Mesodermal cell (in vitro differentiated cells): ENCODE measurements at regions not wholly inside any gene's neighbourhood (a gene's known extent, or its start where the extent isn't known, plus 50 kb on each side); places are given as distances from the start of the nearest gene placed in this dataset.

ENCODE experiments used
- H3K27ac ChIP-seq: 2 replicates; pipeline ENCODE4 v1.7.0; 2013; ENCODE audit warnings: mild to moderate bottlenecking, low read depth, low read length, moderate library complexity; ENCODE audit not compliant: severe bottlenecking
- H3K36me3 ChIP-seq: 2 replicates; pipeline ENCODE4 v1.7.1; 2013; ENCODE audit warnings: mild to moderate bottlenecking, low read length, moderate library complexity; ENCODE audit not compliant: control insufficient read depth, insufficient read depth
- H3K4me1 ChIP-seq: one replicate; pipeline ENCODE4 v1.7.1; 2013; ENCODE audit warnings: mild to moderate bottlenecking, low read length; ENCODE audit not compliant: insufficient read depth, control insufficient read depth, poor library complexity, severe bottlenecking
- H3K4me3 ChIP-seq: 2 replicates; pipeline ENCODE4 v1.7.0; 2013; ENCODE audit warnings: low read length, control low read depth, mild to moderate bottlenecking; ENCODE audit not compliant: insufficient read depth, poor library complexity, severe bottlenecking; ENCODE audit errors: extremely low read depth
- H3K9me3 ChIP-seq: 2 replicates; pipeline ENCODE4 v1.7.1; 2013; ENCODE audit warnings: mild to moderate bottlenecking, low read length, moderate library complexity; ENCODE audit not compliant: control insufficient read depth
- WGBS, 2 experiments: methylation state at CpG; one replicate each; pipeline ENCODE4 v1.1.5; 2013; ENCODE audit warnings: missing lambda C conversion rate in 2 of 2; ENCODE audit not compliant: insufficient coverage in 2 of 2; 5-methylcytosine and 5-hydroxymethylcytosine counted together

DNA sequence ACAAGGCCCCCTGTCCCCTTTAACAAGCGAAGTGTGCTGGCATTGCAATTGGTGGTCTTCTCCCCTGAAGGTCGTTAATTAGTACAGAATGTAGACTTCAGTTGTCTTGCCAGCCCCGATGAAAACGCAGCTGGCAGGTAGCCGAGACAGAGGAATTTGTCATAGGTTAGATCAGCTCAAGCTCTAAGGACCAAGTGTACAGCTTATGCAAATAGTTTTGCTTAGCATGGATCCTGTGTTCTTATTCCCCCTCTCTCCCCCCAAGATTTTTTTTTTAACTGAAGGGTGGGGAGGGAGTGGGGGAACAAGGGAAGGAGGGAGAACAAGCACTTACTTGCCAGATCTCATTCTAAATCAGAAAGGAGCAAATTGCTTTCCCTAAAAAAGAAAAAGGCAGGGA lies 58.6 kb upstream of the PARP11 start:
- H3K9me3 ChIP-seq, result no peaks in the 10 kb centered on the region
- H3K4me3 ChIP-seq, result no peak overlapping the region
- WGBS, 2 experiments, result 73 to 78% methylated on average over 5 of the region's 5 CpGs
- no peak overlapping the region for H3K27ac ChIP-seq
- no peaks in the 10 kb centered on the region for H3K36me3 ChIP-seq
- peaks cover 23% of the 10 kb centered on the region for H3K4me1 ChIP-seq

DNA sequence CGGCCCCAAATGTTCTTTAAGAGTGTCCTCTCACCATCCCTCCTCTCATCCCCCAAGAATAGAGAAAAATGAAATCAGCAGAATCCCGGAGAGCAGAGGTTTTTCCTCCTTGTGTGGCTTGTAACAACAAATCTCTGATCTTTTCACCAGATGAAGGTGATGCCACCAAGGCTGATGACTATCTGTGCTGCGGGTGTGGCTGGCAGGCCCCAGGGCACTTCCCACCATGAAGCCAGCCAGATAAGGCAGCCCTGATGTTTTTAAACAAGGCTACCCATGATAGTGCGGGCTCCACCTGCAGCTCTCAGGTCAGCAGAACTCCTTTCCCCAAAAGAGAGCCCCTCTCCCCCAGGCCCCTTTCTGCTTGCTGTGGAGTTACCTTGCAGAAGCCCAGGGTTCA lies 58.0 kb upstream of the PARP11 start:
- peaks cover 23% of the 10 kb centered on the region for H3K4me1 ChIP-seq
- H3K27ac ChIP-seq, result no peak overlapping the region
- H3K9me3 ChIP-seq, result no peaks in the 10 kb centered on the region
- no peak overlapping the region for H3K4me3 ChIP-seq
- H3K36me3 ChIP-seq, result no peaks in the 10 kb centered on the region
- 79 to 95% methylated on average over 3 to 4 of the region's 4 CpGs for WGBS, 2 experiments

DNA sequence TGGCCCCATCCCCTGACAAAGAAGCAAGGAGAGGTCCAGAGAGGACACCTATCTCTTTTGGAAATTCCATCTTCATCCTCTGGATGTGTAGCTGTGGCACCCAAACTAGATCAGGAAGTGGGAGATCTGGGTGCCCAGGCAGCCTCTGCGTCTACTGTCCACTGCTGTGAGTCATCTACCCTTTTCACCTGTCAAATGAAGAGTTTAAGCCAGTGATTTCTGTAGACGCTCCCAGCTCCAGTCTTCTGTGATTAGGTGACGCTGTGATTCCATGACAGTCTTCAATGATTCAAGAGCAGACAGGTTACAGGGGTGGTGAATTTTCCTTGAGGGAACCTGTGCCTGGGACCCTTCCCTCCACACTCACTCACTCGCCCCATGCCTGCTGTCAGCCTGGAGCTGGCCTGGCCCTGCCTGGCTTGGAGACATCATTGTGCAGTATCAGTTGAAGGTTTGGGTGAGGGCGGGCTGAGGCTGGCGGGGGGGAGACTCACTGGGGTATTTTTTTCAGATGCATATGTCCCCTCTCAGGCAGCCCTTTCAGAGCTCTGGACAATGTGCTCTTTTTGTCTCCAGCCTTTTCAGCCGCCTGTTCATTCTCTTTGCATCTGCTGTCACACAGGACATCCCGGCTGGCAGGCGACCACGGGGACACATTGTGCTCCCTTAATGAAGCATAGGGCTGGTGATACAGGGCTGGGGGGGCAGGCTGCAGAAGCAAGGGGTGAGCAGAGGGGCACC lies 56.8 kb upstream of the PARP11 start:
- Histone ChIP-seq H3K9me3 (no peaks in the 10 kb centered on the region), H3K4me1 (peaks cover 23% of the 10 kb centered on the region), H3K36me3 (no peaks in the 10 kb centered on the region), H3K27ac (no peak overlapping the region), H3K4me3 (no peak overlapping the region)
- 70 to 95% methylated on average over 2 of the region's 10 CpGs for WGBS, 2 experiments

DNA sequence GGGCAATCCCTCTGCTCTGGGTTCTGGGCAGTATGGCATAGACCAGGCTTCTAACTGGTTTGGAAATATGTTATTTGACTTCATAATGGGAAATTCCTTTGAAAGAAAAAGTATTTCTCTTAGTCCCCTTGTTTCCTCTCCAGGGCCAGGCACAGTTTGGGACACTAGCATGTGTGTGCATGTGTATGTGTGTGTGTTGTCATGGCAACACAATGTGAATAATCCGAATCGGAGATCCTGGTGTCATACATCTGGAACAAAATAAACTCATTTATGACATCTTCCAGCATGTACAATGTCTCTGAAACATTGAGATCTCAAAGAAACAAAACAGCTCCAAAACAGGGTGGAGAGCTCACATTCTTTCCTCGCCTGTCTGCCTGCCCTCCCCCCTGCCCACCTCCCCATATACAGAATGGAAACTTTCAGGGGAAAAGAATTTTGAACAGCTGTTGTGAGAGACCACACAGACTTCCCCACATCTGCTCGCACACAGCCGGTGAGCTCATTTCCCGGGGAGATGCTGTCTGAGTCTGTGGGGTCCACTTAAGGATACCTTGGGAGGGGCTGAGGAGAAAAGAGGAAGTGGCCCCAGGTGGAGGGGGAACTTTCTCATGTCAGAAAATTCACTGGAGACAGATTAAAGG lies 55.5 kb upstream of the PARP11 start:
- Histone ChIP-seq H3K36me3 (no peaks in the 10 kb centered on the region), H3K27ac (peak overlapping the region; percentile 50), H3K4me1 (peaks cover 23% of the 10 kb centered on the region), H3K9me3 (no peaks in the 10 kb centered on the region), H3K4me3 (no peak overlapping the region)
- WGBS, 2 experiments, result 80% methylated on average over 1 of the region's 6 CpGs; no CpG with 5 or more reads in 1 of the 2 experiments

DNA sequence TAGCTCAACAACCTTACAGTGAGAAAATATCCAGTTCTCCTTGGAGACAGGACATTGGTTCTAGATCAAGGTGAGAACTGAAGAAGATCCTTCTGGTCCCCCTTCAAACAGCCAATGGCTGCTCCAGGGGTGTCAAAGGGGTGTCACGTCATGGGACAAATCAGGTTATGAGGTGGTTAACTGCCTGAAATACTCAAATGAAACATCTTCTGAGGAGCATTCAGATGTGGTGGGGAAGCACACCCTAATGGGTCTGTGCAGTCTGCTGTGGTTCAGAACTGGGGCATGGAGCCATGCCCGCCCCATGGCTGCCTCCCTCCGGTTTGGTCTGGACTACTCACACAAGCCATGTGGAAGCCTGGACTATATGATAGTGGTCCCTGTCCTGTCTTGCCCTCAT lies 52.4 kb upstream of the PARP11 start:
- Histone ChIP-seq H3K9me3 (no peaks in the 10 kb centered on the region), H3K4me1 (peaks cover 22% of the 10 kb centered on the region), H3K4me3 (no peak overlapping the region), H3K36me3 (no peaks in the 10 kb centered on the region), H3K27ac (no peak overlapping the region)
- 91 to 100% methylated on average over 1 to 2 of the region's 3 CpGs for WGBS, 2 experiments

DNA sequence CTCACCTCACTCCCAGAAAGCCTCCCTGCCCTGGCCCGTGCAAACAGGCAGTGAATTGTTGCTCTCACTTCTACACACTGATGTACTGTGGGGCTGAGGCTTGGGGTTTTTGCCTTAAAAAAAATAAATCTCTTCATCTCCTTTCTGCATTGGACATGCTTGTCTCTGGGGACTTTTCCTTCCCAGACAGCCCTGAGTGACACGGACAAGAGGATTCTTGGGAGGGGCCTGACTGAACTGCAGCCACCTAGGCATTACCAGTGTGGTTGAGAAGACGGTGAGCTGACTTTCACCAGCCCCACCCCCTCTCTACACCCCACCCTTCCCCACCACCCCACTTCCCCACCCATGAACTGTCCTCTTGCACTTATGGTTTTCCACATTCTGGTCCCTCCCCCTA lies 51.6 kb upstream of the PARP11 start:
- no peaks in the 10 kb centered on the region for H3K9me3 ChIP-seq
- no peak overlapping the region for H3K27ac ChIP-seq
- H3K36me3 ChIP-seq, result no peaks in the 10 kb centered on the region
- H3K4me1 ChIP-seq, result peaks cover 24% of the 10 kb centered on the region
- 100% methylated on average over 2 of the region's 3 CpGs; no CpG with 5 or more reads in 1 of the 2 experiments for WGBS, 2 experiments
- H3K4me3 ChIP-seq, result no peak overlapping the region

DNA sequence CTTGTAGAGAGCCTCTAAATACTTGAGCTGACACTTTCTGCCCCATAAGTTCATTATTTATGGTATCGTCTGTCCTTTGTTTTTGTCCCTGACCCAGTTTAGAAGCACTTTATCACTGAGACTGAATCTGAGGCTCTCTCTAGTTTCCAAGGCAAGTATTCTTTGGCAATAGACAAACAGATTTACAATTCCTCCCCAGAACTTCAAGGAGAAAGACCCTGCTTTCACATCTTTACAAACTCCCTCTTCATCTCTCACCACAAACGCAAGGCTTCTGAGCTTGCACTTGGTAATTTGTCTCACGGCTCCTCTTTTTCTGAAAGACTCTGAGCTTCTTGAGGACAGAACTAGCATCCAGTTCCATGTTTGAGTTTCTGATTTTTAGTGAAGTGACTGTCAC lies 49.8 kb upstream of the PARP11 start:
- no peak overlapping the region for H3K27ac ChIP-seq
- peaks cover 10% of the 10 kb centered on the region for H3K4me1 ChIP-seq
- no peak overlapping the region for H3K4me3 ChIP-seq
- H3K9me3 ChIP-seq, result no peaks in the 10 kb centered on the region
- no peaks in the 10 kb centered on the region for H3K36me3 ChIP-seq
- WGBS, 2 experiments, result 100% methylated on average over 1 to 3 of the region's 3 CpGs
